Renal cortical epithelial cell (primary cell): ENCODE measurements at regions not wholly inside any gene's neighbourhood (a gene's known extent, or its start where the extent isn't known, plus 50 kb on each side); places are given as distances from the start of the nearest gene placed in this dataset.
"Not testable (repeated sequence)": the region's sequence is repeated elsewhere in the genome, so short reads cannot be mapped to it uniquely, and the experiment has no call there.

Experiments used
- DNase-seq: peaks from one replicate; pipeline ENCODE4 v3.0.0-alpha.2; 2011; ENCODE audit warnings: low read depth

- DNase-seq: no peak
Observed at GRCh38 chr4:188377816-188378215, 238.6 kb downstream of the TRIML1 start.

GRCh38 chr4:188383180-188383579, 243.9 kb downstream of the TRIML1 start:
- DNase-seq: no peak

- DNase-seq: peak; percentile 84
Observed at GRCh38 chr4:188387179-188387791, 248.0 kb downstream of the TRIML1 start.

- not testable (repeated sequence) for DNase-seq
Observed at GRCh38 chr4:188391349-188391748, 252.1 kb downstream of the TRIML1 start.

- DNase-seq: no peak
Observed at GRCh38 chr4:188396037-188396436, 256.8 kb downstream of the TRIML1 start.

GRCh38 chr4:188399834-188400233, 260.6 kb downstream of the TRIML1 start:
- DNase-seq: no peak

GRCh38 chr4:188400451-188400850, 261.2 kb downstream of the TRIML1 start:
- DNase-seq: no peak

- DNase-seq: no peak
Observed at GRCh38 chr4:188403272-188403671, 264.0 kb downstream of the TRIML1 start.

GRCh38 chr4:188405071-188405835, 266.0 kb downstream of the TRIML1 start:
- DNase-seq: peak; percentile 26

GRCh38 chr4:188408244-188409030, 269.2 kb downstream of the TRIML1 start:
- no peak for DNase-seq

- DNase-seq: no peak
Observed at GRCh38 chr4:188409851-188410250, 270.6 kb downstream of the TRIML1 start.

GRCh38 chr4:188411805-188412204, 272.6 kb downstream of the TRIML1 start:
- no peak for DNase-seq

- no peak for DNase-seq
Observed at GRCh38 chr4:188412499-188412898, 273.3 kb downstream of the TRIML1 start.

GRCh38 chr4:188414441-188414840, 275.2 kb downstream of the TRIML1 start:
- no peak for DNase-seq

- peak; percentile 30 for DNase-seq
Observed at GRCh38 chr4:188417181-188417580, 277.9 kb downstream of the TRIML1 start.

- DNase-seq: peak; percentile 68
Observed at GRCh38 chr4:188423039-188423438, 283.8 kb downstream of the TRIML1 start.

GRCh38 chr4:188428935-188429334, 289.7 kb downstream of the TRIML1 start:
- DNase-seq: peak; percentile 84

- DNase-seq: no peak
Observed at GRCh38 chr4:188429965-188430364, 290.7 kb downstream of the TRIML1 start.

- no peak for DNase-seq
Observed at GRCh38 chr4:188430384-188430783, 291.1 kb downstream of the TRIML1 start.

GRCh38 chr4:188432328-188432727, 293.1 kb downstream of the TRIML1 start:
- DNase-seq: no peak

GRCh38 chr4:188433741-188434315, 294.6 kb downstream of the TRIML1 start:
- DNase-seq: no peak

GRCh38 chr4:188434643-188435042, 295.4 kb downstream of the TRIML1 start:
- DNase-seq: no peak
